Liver (tissue), 8 donors: ENCODE measurements at regions not wholly inside any gene's neighbourhood (a gene's known extent, or its start where the extent isn't known, plus 50 kb on each side); places are given as distances from the start of the nearest gene placed in this dataset.
A peak's percentile ranks its signal among the peaks of the same experiment; 100 is the strongest.

Experiments used
- DNase-seq: peaks from one replicate; pipeline ENCODE4 v3.0.0-alpha.2; 2017; ENCODE audit warnings: low spot score
- H3K27ac ChIP-seq, 2 donors: one replicate each; pipeline ENCODE4 v1.7.0; 2013; ENCODE audit warnings: inconsistent platforms in 2 of 2, low read length in 2 of 2, control low read depth in 1 of 2, low read depth in 1 of 2, mild to moderate bottlenecking in 1 of 2
- H3K27me3 ChIP-seq, 4 donors: one replicate each; pipeline versions ENCODE4 v1.6.1 to v1.7.0; 2013; ENCODE audit warnings: low read length in 3 of 4, inconsistent platforms in 1 of 4, mild to moderate bottlenecking in 1 of 4, moderate library complexity in 1 of 4; ENCODE audit not compliant: control insufficient read depth in 4 of 4, insufficient read depth in 4 of 4
- H3K36me3 ChIP-seq, 4 donors: one replicate each; pipeline versions ENCODE4 v1.6.1 to v1.7.0; 2013; ENCODE audit warnings: low read length in 3 of 4, mild to moderate bottlenecking in 3 of 4, low read depth in 1 of 4, moderate library complexity in 1 of 4; ENCODE audit not compliant: control insufficient read depth in 4 of 4, insufficient read depth in 3 of 4
- H3K4me1 ChIP-seq, 4 donors: one replicate each; pipeline versions ENCODE4 v1.6.1 to v1.7.0; 2013; ENCODE audit warnings: low read length in 3 of 4, mild to moderate bottlenecking in 3 of 4, moderate library complexity in 1 of 4; ENCODE audit not compliant: control insufficient read depth in 4 of 4, insufficient read depth in 4 of 4
- H3K4me3 ChIP-seq, 3 donors: one replicate each; pipeline versions ENCODE4 v1.6.1 to v1.7.0; 2013; ENCODE audit warnings: low read length in 3 of 3, control low read depth in 1 of 3, low read depth in 1 of 3, mild to moderate bottlenecking in 1 of 3
- H3K9ac ChIP-seq, 2 donors: one replicate each; pipeline ENCODE4 v1.7.0; 2013; ENCODE audit warnings: low read length in 2 of 2, mild to moderate bottlenecking in 2 of 2, moderate library complexity in 2 of 2, control low read depth in 1 of 2, low read depth in 1 of 2
- H3K9me3 ChIP-seq, 4 donors: one replicate each; pipeline versions ENCODE4 v1.6.1 to v1.7.0; 2013; ENCODE audit warnings: low read length in 3 of 4; ENCODE audit not compliant: control insufficient read depth in 4 of 4
- ATF3 ChIP-seq: IDR thresholded peaks from 2 replicates; pipeline ENCODE4 v1.6.1; 2016; ENCODE audit warnings: antibody characterized with exemption
- CTCF ChIP-seq: fragments of 150-350 bp; IDR thresholded peaks from 2 replicates; pipeline ENCODE4 v1.5.1; 2017; ENCODE audit warnings: improper control_type of control experiment, low read depth, low read length; ENCODE audit not compliant: missing input control
- EGR1 ChIP-seq, 2 donors: IDR thresholded peaks; 2 replicates each; pipeline ENCODE4 v1.6.1; 2016 to 2018; ENCODE audit warnings: antibody characterized with exemption in 2 of 2, low read depth in 2 of 2
- FOXA1 ChIP-seq: IDR thresholded peaks from 2 replicates; pipeline ENCODE4 v1.6.1; 2016; ENCODE audit warnings: antibody characterized with exemption
- FOXA2 ChIP-seq: IDR thresholded peaks from 2 replicates; pipeline ENCODE4 v1.6.1; 2016; ENCODE audit warnings: antibody characterized with exemption
- GABPA ChIP-seq, 2 donors: IDR thresholded peaks in 1 of 2; conservative IDR thresholded peaks in 1 of 2; 2 replicates each; pipeline ENCODE4 v1.6.1; 2016; ENCODE audit warnings: antibody characterized with exemption in 2 of 2, mild to moderate bottlenecking in 1 of 2, moderate library complexity in 1 of 2
- HNF4A ChIP-seq, 2 donors: conservative IDR thresholded peaks; 2 replicates each; pipeline ENCODE4 v1.6.1; 2016; ENCODE audit warnings: antibody characterized with exemption in 2 of 2, mild to moderate bottlenecking in 2 of 2
- HNF4G ChIP-seq: IDR thresholded peaks from 2 replicates; pipeline ENCODE4 v1.6.1; 2016; ENCODE audit warnings: antibody characterized with exemption
- JUND ChIP-seq, 2 donors: IDR thresholded peaks; 2 replicates each; pipeline ENCODE4 v1.6.1; 2016; ENCODE audit warnings: antibody characterized with exemption in 2 of 2
- NR2F2 ChIP-seq: IDR thresholded peaks from 2 replicates; pipeline ENCODE4 v1.6.1; 2016; ENCODE audit warnings: antibody characterized with exemption
- RAD21 ChIP-seq, 2 donors: IDR thresholded peaks; 2 replicates each; pipeline ENCODE4 v1.6.1; 2016; ENCODE audit warnings: antibody characterized with exemption in 2 of 2, mild to moderate bottlenecking in 2 of 2
- REST ChIP-seq: IDR thresholded peaks from 2 replicates; pipeline ENCODE4 v1.6.1; 2016; ENCODE audit warnings: antibody characterized with exemption, mild to moderate bottlenecking
- RXRA ChIP-seq, 2 donors: IDR thresholded peaks; 2 replicates each; pipeline ENCODE4 v1.6.1; 2017 to 2018; ENCODE audit warnings: antibody characterized with exemption in 2 of 2, mild to moderate bottlenecking in 1 of 2
- SP1 ChIP-seq: IDR thresholded peaks from 2 replicates; pipeline ENCODE4 v1.6.1; 2018; ENCODE audit warnings: antibody characterized with exemption, mild to moderate bottlenecking
- TAF1 ChIP-seq: conservative IDR thresholded peaks from 2 replicates; pipeline ENCODE4 v1.6.1; 2016; ENCODE audit warnings: antibody characterized with exemption, mild to moderate bottlenecking
- YY1 ChIP-seq: IDR thresholded peaks from 2 replicates; pipeline ENCODE4 v1.6.1; 2016; ENCODE audit warnings: antibody characterized with exemption, mild to moderate bottlenecking
- ZBTB33 ChIP-seq: IDR thresholded peaks from 2 replicates; pipeline ENCODE4 v1.6.1; 2016; ENCODE audit warnings: antibody characterized with exemption
- WGBS: extraction: QIAGEN DNeasy Blood & Tissue Kit; methylation state at CpG from one replicate; pipeline ENCODE4 v1.1.7; 2013; 5-methylcytosine and 5-hydroxymethylcytosine counted together
- TF ChIP-seq, protein P1 (sequence below): IDR thresholded peaks from 2 replicates; pipeline ENCODE4 v1.6.1; 2016; ENCODE audit warnings: antibody characterized with exemption
- donor health status: healthy.
- donor health status: healthy.
- donor health status: healthy.
- donor health status: healthy.
- donor health status: healthy.

DNA sequence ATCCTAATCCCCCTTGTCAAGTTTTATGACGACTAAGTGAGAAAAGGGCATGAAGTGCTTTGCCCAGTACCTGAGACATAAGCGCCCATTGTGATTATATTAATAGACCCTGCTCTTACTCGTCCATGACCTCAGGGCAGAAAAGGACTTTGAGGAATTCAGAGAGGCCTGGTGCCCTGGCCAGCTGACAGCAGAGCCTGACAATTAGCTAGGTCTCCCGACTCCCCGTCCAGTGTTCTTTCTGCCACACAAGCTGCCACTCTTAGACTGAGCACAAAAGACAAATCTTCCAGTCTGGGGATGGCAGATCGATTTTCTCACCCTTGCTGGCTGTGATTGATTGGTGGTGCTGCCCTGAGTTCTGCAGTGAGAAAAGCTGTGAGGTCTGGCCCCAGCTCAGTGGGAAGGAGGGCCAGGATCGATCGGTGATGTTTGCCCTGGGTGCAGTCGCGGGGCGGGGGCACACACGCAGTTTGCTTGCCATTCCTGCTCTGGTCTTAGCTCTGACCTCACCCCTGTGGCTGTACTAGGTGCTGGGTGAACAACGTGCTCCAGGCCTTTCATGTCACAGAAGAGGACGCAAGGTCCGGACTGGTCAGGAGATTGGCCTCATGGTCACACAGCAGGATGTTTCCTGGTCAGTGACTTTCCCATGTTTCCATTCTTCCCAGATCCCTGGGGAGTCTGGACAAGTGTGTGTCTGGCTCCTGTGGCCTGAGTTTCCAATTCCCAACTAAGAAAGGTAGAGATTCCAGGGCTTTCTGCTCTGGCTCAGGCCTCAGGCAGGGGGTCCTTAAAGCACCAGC, 67.4 kb upstream of the TLE3 start:
- TF ChIP-seq RAD21 (IDR thresholded peaks at IDR 0.05): peak; percentile 63 to 65
- peak in 1 of 2 donors; percentile 29 for TF ChIP-seq GABPA (IDR thresholded peaks at IDR 0.05 in 1 of 2, conservative IDR thresholded peaks at IDR 0.05 in 1 of 2)
- TF ChIP-seq ATF3: no peak
- peak; percentile 90 to 97 for TF ChIP-seq HNF4A (conservative IDR thresholded peaks at IDR 0.05)
- TF ChIP-seq EGR1 (IDR thresholded peaks at IDR 0.05; ENCODE audit: low read depth in 2 of 2): peak in 1 of 2 donors; percentile 74
- peak; percentile 78 for TF ChIP-seq SP1
- peak; percentile 79 for TF ChIP-seq REST
- no peak for TF ChIP-seq CTCF
- no peak for TF ChIP-seq TAF1
- TF ChIP-seq HNF4G: peak; percentile 44
- peak; percentile 83 for TF ChIP-seq FOXA1
- TF ChIP-seq FOXA2: peak; percentile 45
- peak; percentile 62 to 93 for TF ChIP-seq JUND (IDR thresholded peaks at IDR 0.05)
- TF ChIP-seq ZBTB33: peak; percentile 87
- no peak for TF ChIP-seq NR2F2
- TF ChIP-seq, protein P1, sequence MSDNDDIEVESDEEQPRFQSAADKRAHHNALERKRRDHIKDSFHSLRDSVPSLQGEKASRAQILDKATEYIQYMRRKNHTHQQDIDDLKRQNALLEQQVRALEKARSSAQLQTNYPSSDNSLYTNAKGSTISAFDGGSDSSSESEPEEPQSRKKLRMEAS: peak; percentile 96
- TF ChIP-seq YY1: peak; percentile 75
- peak; percentile 86 to 98 for TF ChIP-seq RXRA (IDR thresholded peaks at IDR 0.05)
- WGBS: 32% methylated on average over 15 of the region's 15 CpGs
- DNase-seq: no peak
- Histone ChIP-seq H3K36me3 (no peaks in the 10 kb centered on the region), H3K27ac (peak overlapping the region; percentile 58 to 77), H3K9ac (no peak overlapping the region), H3K9me3 (no peaks in the 10 kb centered on the region), H3K27me3 (no peaks in the 10 kb centered on the region), H3K4me1 (peaks cover 0 to 19% (median 13%) of the 10 kb centered on the region in 4 donors), H3K4me3 (no peak overlapping the region)
